ENCODE measurements at regions not wholly inside any gene's neighbourhood (a gene's known extent, or its start where the extent isn't known, plus 50 kb on each side); places are given as distances from the start of the nearest gene placed in this dataset.
"Not testable (repeated sequence)": the region's sequence is repeated elsewhere in the genome, so short reads cannot be mapped to it uniquely, and the experiment has no call there.

DNA sequence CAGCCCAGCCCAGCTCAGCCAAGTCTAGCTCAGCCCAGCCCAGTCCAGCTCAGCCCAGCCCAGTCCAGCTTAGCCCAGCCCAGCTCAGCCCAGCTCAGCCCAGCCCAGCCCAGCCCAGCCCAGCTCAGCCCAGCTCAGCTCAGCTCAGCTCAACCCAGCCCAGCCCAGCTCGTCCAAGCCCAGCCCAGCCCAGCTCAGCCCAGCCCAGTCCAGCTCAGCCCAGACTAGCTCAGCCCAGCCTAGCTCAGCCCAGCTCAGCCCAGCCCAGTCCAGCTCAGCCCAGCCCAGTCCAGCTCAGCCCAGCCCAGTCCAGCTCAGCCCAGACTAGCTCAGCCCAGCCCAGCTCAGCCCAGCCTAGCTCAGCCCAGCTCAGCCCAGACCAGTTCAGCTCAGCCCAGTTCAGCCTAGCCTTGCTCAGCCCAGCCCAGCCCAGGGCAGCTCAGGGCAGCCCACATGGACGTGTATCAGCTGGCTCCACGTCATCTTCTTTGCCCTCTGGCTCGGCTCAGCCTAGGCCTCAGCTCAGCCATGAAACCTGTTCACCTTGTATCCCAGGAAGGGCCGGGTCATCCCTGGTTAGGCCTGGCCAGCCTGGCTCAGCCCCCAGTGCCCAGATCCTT, 185.6 kb downstream of the TMEM121 start:
- DNase-seq (no peak), ATAC-seq (ENCODE audit: insufficient read depth, low FRiP score) (no peak)
- no peaks in the 10 kb centered on the region for H3K4me1 ChIP-seq (ENCODE audit: control insufficient read depth in 5 of 5, insufficient read depth in 5 of 5, low read length in 5 of 5)
- TF ChIP-seq, protein P1, sequence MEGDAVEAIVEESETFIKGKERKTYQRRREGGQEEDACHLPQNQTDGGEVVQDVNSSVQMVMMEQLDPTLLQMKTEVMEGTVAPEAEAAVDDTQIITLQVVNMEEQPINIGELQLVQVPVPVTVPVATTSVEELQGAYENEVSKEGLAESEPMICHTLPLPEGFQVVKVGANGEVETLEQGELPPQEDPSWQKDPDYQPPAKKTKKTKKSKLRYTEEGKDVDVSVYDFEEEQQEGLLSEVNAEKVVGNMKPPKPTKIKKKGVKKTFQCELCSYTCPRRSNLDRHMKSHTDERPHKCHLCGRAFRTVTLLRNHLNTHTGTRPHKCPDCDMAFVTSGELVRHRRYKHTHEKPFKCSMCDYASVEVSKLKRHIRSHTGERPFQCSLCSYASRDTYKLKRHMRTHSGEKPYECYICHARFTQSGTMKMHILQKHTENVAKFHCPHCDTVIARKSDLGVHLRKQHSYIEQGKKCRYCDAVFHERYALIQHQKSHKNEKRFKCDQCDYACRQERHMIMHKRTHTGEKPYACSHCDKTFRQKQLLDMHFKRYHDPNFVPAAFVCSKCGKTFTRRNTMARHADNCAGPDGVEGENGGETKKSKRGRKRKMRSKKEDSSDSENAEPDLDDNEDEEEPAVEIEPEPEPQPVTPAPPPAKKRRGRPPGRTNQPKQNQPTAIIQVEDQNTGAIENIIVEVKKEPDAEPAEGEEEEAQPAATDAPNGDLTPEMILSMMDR (IDR thresholded peaks at IDR 0.05; ENCODE audit: control extremely low read depth, extremely low read depth): no peak
- H3K9me3 ChIP-seq (ENCODE audit: control insufficient read depth in 4 of 4, insufficient read depth in 3 of 4, low read length in 3 of 4): peaks cover 0 to 2% (median 0%) of the 10 kb centered on the region in 4 donors
- H3K36me3 ChIP-seq (ENCODE audit: control insufficient read depth in 4 of 4, insufficient read depth in 4 of 4, low read length in 4 of 4): no peaks in the 10 kb centered on the region
- H3K27me3 ChIP-seq (ENCODE audit: control insufficient read depth in 3 of 3, insufficient read depth in 3 of 3, low read length in 2 of 3): no peaks in the 10 kb centered on the region
- no peak overlapping the region for H3K4me3 ChIP-seq
- 82 to 89% methylated on average over 5 of the region's 5 CpGs for WGBS, 2 donors
- no peak overlapping the region for H3K9ac ChIP-seq (ENCODE audit: insufficient read depth in 1 of 2, low read length in 2 of 2)
- no peak overlapping the region for H3K27ac ChIP-seq (ENCODE audit: low read depth in 1 of 2, low read length in 1 of 2)

DNA sequence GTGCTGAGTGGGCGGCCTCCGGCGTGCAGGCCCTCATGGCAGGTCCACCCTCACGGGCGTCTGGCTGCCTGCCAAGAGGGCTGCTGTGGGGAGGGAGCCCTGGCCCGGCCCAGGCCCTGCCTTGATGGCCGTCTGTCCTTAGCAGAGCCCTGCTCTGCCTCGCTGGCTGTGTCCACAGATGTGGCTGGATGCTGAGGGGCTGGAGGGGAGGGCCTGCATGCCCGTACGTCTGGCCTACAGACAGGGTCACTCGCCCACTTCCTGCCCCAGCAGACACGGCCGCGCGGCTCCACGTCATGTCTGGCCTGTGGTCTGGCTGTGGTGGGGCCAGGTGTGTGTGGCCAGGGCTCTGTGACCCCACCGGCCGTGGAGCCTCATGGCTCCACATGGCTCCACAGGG, 186.3 kb downstream of the TMEM121 start:
- not testable (repeated sequence) for DNase-seq; ATAC-seq (ENCODE audit: insufficient read depth, low FRiP score); H3K4me1 ChIP-seq (ENCODE audit: control insufficient read depth in 5 of 5, insufficient read depth in 5 of 5, low read length in 5 of 5); H3K9me3 ChIP-seq (ENCODE audit: control insufficient read depth in 4 of 4, insufficient read depth in 3 of 4, low read length in 3 of 4); H3K27ac ChIP-seq (ENCODE audit: low read depth in 1 of 2, low read length in 1 of 2); H3K4me3 ChIP-seq; H3K9ac ChIP-seq (ENCODE audit: insufficient read depth in 1 of 2, low read length in 2 of 2); H3K27me3 ChIP-seq (ENCODE audit: control insufficient read depth in 3 of 3, insufficient read depth in 3 of 3, low read length in 2 of 3); H3K36me3 ChIP-seq (ENCODE audit: control insufficient read depth in 4 of 4, insufficient read depth in 4 of 4, low read length in 4 of 4)
- WGBS, 2 donors: 81 to 85% methylated on average over 6 to 14 of the region's 18 CpGs

DNA sequence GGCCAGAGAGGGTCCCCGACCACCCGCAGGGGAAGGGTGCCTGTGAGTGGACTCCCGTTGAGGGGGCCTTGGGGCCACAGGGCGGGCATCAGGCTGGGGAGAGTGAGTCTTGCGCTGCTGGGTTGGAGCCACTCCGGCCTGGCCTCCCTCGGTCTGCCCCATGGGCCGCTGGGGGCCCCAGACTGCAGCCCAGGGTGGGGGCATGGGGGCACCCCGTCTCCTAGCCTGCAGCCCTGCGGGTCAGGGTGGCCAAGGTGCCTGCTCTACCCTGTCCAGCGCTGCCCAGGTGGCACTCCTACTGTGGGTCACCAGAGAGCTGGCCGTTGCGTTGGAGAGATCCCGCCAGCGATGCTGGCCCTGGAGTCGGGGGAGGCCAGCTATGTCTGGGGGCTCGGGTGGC, 186.8 kb downstream of the TMEM121 start:
- not testable (repeated sequence) for H3K27ac ChIP-seq (ENCODE audit: low read depth in 1 of 2, low read length in 1 of 2); H3K27me3 ChIP-seq (ENCODE audit: control insufficient read depth in 3 of 3, insufficient read depth in 3 of 3, low read length in 2 of 3); H3K4me3 ChIP-seq; H3K9ac ChIP-seq (ENCODE audit: insufficient read depth in 1 of 2, low read length in 2 of 2); H3K36me3 ChIP-seq (ENCODE audit: control insufficient read depth in 4 of 4, insufficient read depth in 4 of 4, low read length in 4 of 4); DNase-seq; H3K9me3 ChIP-seq (ENCODE audit: control insufficient read depth in 4 of 4, insufficient read depth in 3 of 4, low read length in 3 of 4); H3K4me1 ChIP-seq (ENCODE audit: control insufficient read depth in 5 of 5, insufficient read depth in 5 of 5, low read length in 5 of 5); ATAC-seq (ENCODE audit: insufficient read depth, low FRiP score)
- 93% methylated on average over 12 to 17 of the region's 17 CpGs for WGBS, 2 donors

DNA sequence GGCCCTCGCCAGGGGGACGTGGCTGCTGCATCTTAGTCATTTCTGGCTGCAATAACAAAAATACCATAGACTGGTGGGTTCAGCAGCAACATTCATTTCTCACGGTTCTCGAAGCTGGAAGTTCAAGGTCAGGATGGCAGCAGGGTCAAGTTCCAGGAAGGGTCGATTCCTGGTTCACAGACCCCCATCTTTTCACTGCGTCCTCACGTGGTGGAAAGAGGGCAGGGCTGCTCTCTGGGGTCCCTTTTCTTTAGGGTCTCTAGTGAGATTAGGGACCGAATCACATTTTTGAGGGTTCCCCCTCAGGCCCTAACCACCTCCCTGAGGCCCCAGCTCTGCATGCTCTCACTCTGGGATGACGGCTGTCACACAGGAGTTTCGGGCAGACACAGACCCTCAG, 187.5 kb downstream of the TMEM121 start:
- H3K36me3 ChIP-seq (ENCODE audit: control insufficient read depth in 4 of 4, insufficient read depth in 4 of 4, low read length in 4 of 4); H3K9me3 ChIP-seq (ENCODE audit: control insufficient read depth in 4 of 4, insufficient read depth in 3 of 4, low read length in 3 of 4); H3K27me3 ChIP-seq (ENCODE audit: control insufficient read depth in 3 of 3, insufficient read depth in 3 of 3, low read length in 2 of 3); H3K27ac ChIP-seq (ENCODE audit: low read depth in 1 of 2, low read length in 1 of 2); DNase-seq; ATAC-seq (ENCODE audit: insufficient read depth, low FRiP score); H3K4me3 ChIP-seq; H3K4me1 ChIP-seq (ENCODE audit: control insufficient read depth in 5 of 5, insufficient read depth in 5 of 5, low read length in 5 of 5); H3K9ac ChIP-seq (ENCODE audit: insufficient read depth in 1 of 2, low read length in 2 of 2): not testable (repeated sequence)
- 81 to 85% methylated on average over 7 to 9 of the region's 10 CpGs for WGBS, 2 donors

DNA sequence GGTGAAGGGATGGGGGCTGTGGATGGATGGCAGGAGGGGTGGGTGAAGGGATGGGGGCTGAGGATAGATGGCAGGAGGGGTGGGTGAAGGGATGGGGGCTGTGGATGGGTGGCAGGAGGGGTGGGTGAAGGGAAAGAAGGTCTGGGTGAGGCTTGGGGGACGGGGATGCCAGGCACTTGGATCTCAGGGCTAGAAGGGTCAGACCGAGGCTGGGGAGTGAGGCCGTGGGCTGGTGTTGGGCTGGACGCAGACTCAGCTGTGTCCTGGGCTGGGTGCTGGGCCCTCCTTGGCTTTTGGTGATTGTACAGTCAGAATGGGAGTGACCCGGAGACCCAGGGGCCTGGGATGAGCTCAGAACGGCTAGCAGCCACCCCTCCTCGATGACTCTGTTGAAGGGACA, 192.4 kb downstream of the TMEM121 start:
- H3K36me3 ChIP-seq (ENCODE audit: control insufficient read depth in 4 of 4, insufficient read depth in 4 of 4, low read length in 4 of 4); H3K4me1 ChIP-seq (ENCODE audit: control insufficient read depth in 5 of 5, insufficient read depth in 5 of 5, low read length in 5 of 5); H3K27ac ChIP-seq (ENCODE audit: low read depth in 1 of 2, low read length in 1 of 2); H3K27me3 ChIP-seq (ENCODE audit: control insufficient read depth in 3 of 3, insufficient read depth in 3 of 3, low read length in 2 of 3); H3K9me3 ChIP-seq (ENCODE audit: control insufficient read depth in 4 of 4, insufficient read depth in 3 of 4, low read length in 3 of 4); DNase-seq; H3K4me3 ChIP-seq; H3K9ac ChIP-seq (ENCODE audit: insufficient read depth in 1 of 2, low read length in 2 of 2); ATAC-seq (ENCODE audit: insufficient read depth, low FRiP score): not testable (repeated sequence)
- WGBS, 2 donors: 84 to 96% methylated on average over 3 to 6 of the region's 7 CpGs

DNA sequence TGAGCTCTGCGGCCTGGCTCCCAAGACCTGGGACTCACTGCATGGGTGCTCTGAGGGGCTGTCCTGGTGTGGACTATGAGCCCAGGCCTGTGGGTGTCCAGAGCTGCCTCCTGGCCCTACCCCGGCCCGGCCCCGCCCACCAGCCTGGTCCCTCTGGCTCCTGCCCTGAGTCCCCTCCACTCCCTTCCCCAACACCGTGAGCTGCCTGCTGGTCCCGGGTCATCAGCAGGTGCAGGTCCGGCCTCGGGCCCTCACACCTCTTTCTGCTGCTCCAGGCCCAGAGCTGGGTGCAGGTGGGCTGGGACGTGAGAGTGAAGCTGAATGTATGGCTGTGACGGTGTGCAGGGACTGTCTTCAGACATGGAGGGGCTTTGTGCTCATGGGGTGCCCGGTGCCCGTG, 193.7 kb downstream of the TMEM121 start:
- not testable (repeated sequence) for ATAC-seq (ENCODE audit: insufficient read depth, low FRiP score)

DNA sequence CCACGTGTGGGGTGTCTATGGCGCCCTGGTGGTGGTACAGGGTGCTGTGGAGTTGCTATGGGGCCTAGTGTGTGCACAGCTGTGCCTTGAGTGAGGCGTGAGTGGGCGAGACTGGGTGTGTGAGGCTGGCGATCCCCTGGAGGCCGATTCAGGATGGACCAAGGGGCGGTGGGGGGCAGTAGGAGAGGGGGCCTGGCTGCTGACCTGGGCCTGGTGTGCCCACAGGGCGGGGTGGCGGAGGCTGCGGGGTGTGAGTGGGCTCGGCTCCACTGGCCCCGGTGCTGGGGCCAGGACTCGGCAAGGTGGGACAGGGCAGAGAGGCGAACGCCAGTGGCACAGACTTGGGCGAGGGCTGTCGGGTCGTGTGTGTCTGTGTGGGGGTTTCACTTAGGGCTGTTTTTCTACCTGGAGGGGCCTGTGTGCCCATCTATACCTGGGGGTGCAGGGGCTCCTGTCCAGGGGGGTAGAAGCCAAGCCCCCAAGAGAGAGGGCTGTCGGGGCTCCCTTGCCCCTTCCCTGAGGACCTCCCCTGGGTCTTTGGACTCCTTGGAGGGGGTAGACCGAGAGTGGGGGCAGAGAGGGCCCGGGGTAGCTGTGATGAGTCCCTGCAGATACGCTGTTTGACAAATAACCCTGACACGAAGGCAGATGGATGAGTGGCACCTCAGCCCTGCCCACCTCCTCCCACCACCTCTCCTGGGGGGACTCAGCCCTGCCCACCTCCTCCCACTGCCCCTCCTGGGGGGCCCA, 194.6 kb downstream of the TMEM121 start:
- H3K9me3 ChIP-seq (ENCODE audit: control insufficient read depth in 4 of 4, insufficient read depth in 3 of 4, low read length in 3 of 4); H3K4me3 ChIP-seq; H3K4me1 ChIP-seq (ENCODE audit: control insufficient read depth in 5 of 5, insufficient read depth in 5 of 5, low read length in 5 of 5); H3K9ac ChIP-seq (ENCODE audit: insufficient read depth in 1 of 2, low read length in 2 of 2); ATAC-seq (ENCODE audit: insufficient read depth, low FRiP score); H3K27ac ChIP-seq (ENCODE audit: low read depth in 1 of 2, low read length in 1 of 2); DNase-seq; H3K36me3 ChIP-seq (ENCODE audit: control insufficient read depth in 4 of 4, insufficient read depth in 4 of 4, low read length in 4 of 4); H3K27me3 ChIP-seq (ENCODE audit: control insufficient read depth in 3 of 3, insufficient read depth in 3 of 3, low read length in 2 of 3): not testable (repeated sequence)
- 82 to 91% methylated on average over 8 to 18 of the region's 23 CpGs for WGBS, 2 donors

More for the DNA sequence above, 193.7 kb downstream of the TMEM121 start:
- WGBS, 2 donors: 89 to 91% methylated on average over 5 to 9 of the region's 12 CpGs
- H3K9ac ChIP-seq (ENCODE audit: insufficient read depth in 1 of 2, low read length in 2 of 2); H3K27ac ChIP-seq (ENCODE audit: low read depth in 1 of 2, low read length in 1 of 2); H3K27me3 ChIP-seq (ENCODE audit: control insufficient read depth in 3 of 3, insufficient read depth in 3 of 3, low read length in 2 of 3); H3K36me3 ChIP-seq (ENCODE audit: control insufficient read depth in 4 of 4, insufficient read depth in 4 of 4, low read length in 4 of 4); H3K4me1 ChIP-seq (ENCODE audit: control insufficient read depth in 5 of 5, insufficient read depth in 5 of 5, low read length in 5 of 5); H3K4me3 ChIP-seq; DNase-seq; H3K9me3 ChIP-seq (ENCODE audit: control insufficient read depth in 4 of 4, insufficient read depth in 3 of 4, low read length in 3 of 4): not testable (repeated sequence)
